ENCODE measurements at regions not wholly inside any gene's neighbourhood (a gene's known extent, or its start where the extent isn't known, plus 50 kb on each side); places are given as distances from the start of the nearest gene placed in this dataset.
"Not testable (repeated sequence)": the region's sequence is repeated elsewhere in the genome, so short reads cannot be mapped to it uniquely, and the experiment has no call there.

- POLR2A ChIA-PET (ENCODE audit: unreplicated experiment): no interaction called here
- H3K9me3 ChIP-seq (ENCODE audit: insufficient read depth, low read depth): no peaks in the 10 kb centered on the region
Observed at GRCh38 chr7:106756071-106756470, 95.1 kb upstream of the CCDC71L start.

GRCh38 chr7:106756884-106757283 is 95.9 kb upstream of the CCDC71L start:
- no peaks in the 10 kb centered on the region for H3K9me2 ChIP-seq (ENCODE audit: insufficient read depth)
- no peak for TF ChIP-seq EZH2 (IDR thresholded peaks at IDR 0.05; ENCODE audit: low read depth)
- TF ChIP-seq CTCF (conservative IDR thresholded peaks at IDR 0.05): no peak
- peaks cover 9% of the 10 kb centered on the region; the same call in 1 of the 2 replicates for H3F3A ChIP-seq (ENCODE audit: insufficient read depth, low read depth)
- no peaks in the 10 kb centered on the region for H3K27me3 ChIP-seq (ENCODE audit: insufficient read depth, low read depth)
- ChIA-PET POLR2A (ENCODE audit: unreplicated experiment) (no interaction called here), CTCF (no interaction called here)
- no peaks in the 10 kb centered on the region for H3K9me3 ChIP-seq (ENCODE audit: insufficient read depth, low read depth)
- no peaks in the 10 kb centered on the region; the same call in 1 of the 2 replicates for H3K4me1 ChIP-seq (replicated peaks; ENCODE audit: insufficient read depth)
- no peak overlapping the region for H2AFZ ChIP-seq
- no peak overlapping the region for H3K27ac ChIP-seq
- DNase-seq: no peak
- H4K20me1 ChIP-seq (ENCODE audit: insufficient read depth): no peaks in the 10 kb centered on the region
- H3K4me3 ChIP-seq: no peak overlapping the region
- BruUV-seq (replicated peaks): no TSS peak
- H3K79me2 ChIP-seq (ENCODE audit: low read depth): no peaks in the 10 kb centered on the region
- intact Hi-C loops (cut with micrococcal nuclease; ENCODE audit: unreplicated experiment): no loop called here
- H3K4me2 ChIP-seq: no peak overlapping the region
- no peaks in the 10 kb centered on the region for H3K36me3 ChIP-seq (ENCODE audit: low read depth)

More at GRCh38 chr7:106756071-106756470, 95.1 kb upstream of the CCDC71L start:
- intact Hi-C loops (cut with micrococcal nuclease; ENCODE audit: unreplicated experiment): no loop called here
- Histone ChIP-seq H3K4me1 (replicated peaks; ENCODE audit: insufficient read depth) (no peaks in the 10 kb centered on the region; the same call in 1 of the 2 replicates), H3K4me2 (no peak overlapping the region), H3F3A (ENCODE audit: insufficient read depth, low read depth) (peaks cover 9% of the 10 kb centered on the region; the same call in 1 of the 2 replicates), H4K20me1 (ENCODE audit: insufficient read depth) (no peaks in the 10 kb centered on the region), H3K4me3 (no peak overlapping the region), H3K27ac (no peak overlapping the region), H3K9me2 (ENCODE audit: insufficient read depth) (no peaks in the 10 kb centered on the region), H3K27me3 (ENCODE audit: insufficient read depth, low read depth) (no peaks in the 10 kb centered on the region), H3K36me3 (ENCODE audit: low read depth) (no peaks in the 10 kb centered on the region), H3K79me2 (ENCODE audit: low read depth) (no peaks in the 10 kb centered on the region), H2AFZ (no peak overlapping the region)
- TF ChIP-seq EZH2 (IDR thresholded peaks at IDR 0.05; ENCODE audit: low read depth): no peak
- TF ChIP-seq CTCF (conservative IDR thresholded peaks at IDR 0.05): no peak
- no TSS peak for BruUV-seq (replicated peaks)
- CTCF ChIA-PET: no interaction called here
- DNase-seq: no peak

- BruUV-seq (replicated peaks): no TSS peak
- Histone ChIP-seq H3K27ac (no peak overlapping the region), H3K4me1 (replicated peaks; ENCODE audit: insufficient read depth) (no peaks in the 10 kb centered on the region; the same call in 1 of the 2 replicates), H3K4me2 (no peak overlapping the region), H3K9me3 (ENCODE audit: insufficient read depth, low read depth) (no peaks in the 10 kb centered on the region), H4K20me1 (ENCODE audit: insufficient read depth) (no peaks in the 10 kb centered on the region), H3K9me2 (ENCODE audit: insufficient read depth) (no peaks in the 10 kb centered on the region), H3F3A (ENCODE audit: insufficient read depth, low read depth) (no peaks in the 10 kb centered on the region), H3K27me3 (ENCODE audit: insufficient read depth, low read depth) (no peaks in the 10 kb centered on the region), H3K79me2 (ENCODE audit: low read depth) (no peaks in the 10 kb centered on the region), H3K4me3 (no peak overlapping the region), H3K36me3 (ENCODE audit: low read depth) (no peaks in the 10 kb centered on the region), H2AFZ (no peak overlapping the region)
- no peak for DNase-seq
- CTCF ChIA-PET: interaction anchor here (0.5 kb wide), 1 partner anchor 593 kb away, joined by 8 read pairs; no protein-coding TSS in a partner anchor
- POLR2A ChIA-PET (ENCODE audit: unreplicated experiment): interaction anchor here (0.5 kb wide), 1 partner anchor 214 kb away, joined by 3 read pairs; no protein-coding TSS in a partner anchor
- intact Hi-C loops (cut with micrococcal nuclease; ENCODE audit: unreplicated experiment): no loop called here
- TF ChIP-seq CTCF (conservative IDR thresholded peaks at IDR 0.05) (no peak), EZH2 (IDR thresholded peaks at IDR 0.05; ENCODE audit: low read depth) (no peak)
Observed at GRCh38 chr7:106757846-106758245, 96.9 kb upstream of the CCDC71L start.

- H3K36me3 ChIP-seq (ENCODE audit: low read depth): not testable (repeated sequence)
Observed at GRCh38 chr7:106762845-106763244, 101.9 kb upstream of the CCDC71L start.

More at GRCh38 chr7:106762845-106763244, 101.9 kb upstream of the CCDC71L start:
- DNase-seq; BruUV-seq (replicated peaks); H3K27ac ChIP-seq; POLR2A ChIA-PET (ENCODE audit: unreplicated experiment); H3K79me2 ChIP-seq (ENCODE audit: low read depth); intact Hi-C loops (cut with micrococcal nuclease; ENCODE audit: unreplicated experiment); H3F3A ChIP-seq (ENCODE audit: insufficient read depth, low read depth); H2AFZ ChIP-seq; H3K27me3 ChIP-seq (ENCODE audit: insufficient read depth, low read depth); H3K4me2 ChIP-seq; H3K4me1 ChIP-seq (replicated peaks; ENCODE audit: insufficient read depth); H3K9me2 ChIP-seq (ENCODE audit: insufficient read depth); H3K4me3 ChIP-seq; H4K20me1 ChIP-seq (ENCODE audit: insufficient read depth); H3K9me3 ChIP-seq (ENCODE audit: insufficient read depth, low read depth): not testable (repeated sequence)
- CTCF ChIA-PET: interaction anchor here (0.7 kb wide), 1 partner anchor 23 kb away, joined by 7 read pairs; no protein-coding TSS in a partner anchor
